SK-N-SH (cell line): ENCODE measurements at regions not wholly inside any gene's neighbourhood (a gene's known extent, or its start where the extent isn't known, plus 50 kb on each side); places are given as distances from the start of the nearest gene placed in this dataset.
"Not testable (repeated sequence)": the region's sequence is repeated elsewhere in the genome, so short reads cannot be mapped to it uniquely, and the experiment has no call there.

Source experiments
- POLR2AphosphoS5 ChIP-seq: IDR thresholded peaks from 2 replicates; pipeline ENCODE4 v1.6.1; 2012; ENCODE audit warnings: low read depth, low read length
- TF ChIP-seq, protein P1 (sequence below): fragments of 150-350 bp; IDR thresholded peaks from 2 replicates; pipeline ENCODE4 v1.6.1; 2017; ENCODE audit warnings: antibody characterized with exemption, low read length, low read depth, borderline replicate concordance
- TF ChIP-seq, protein P2 (sequence below): IDR thresholded peaks from 2 replicates; pipeline ENCODE4 v1.4.0; 2012; ENCODE audit warnings: low read depth, borderline replicate concordance

DNA sequence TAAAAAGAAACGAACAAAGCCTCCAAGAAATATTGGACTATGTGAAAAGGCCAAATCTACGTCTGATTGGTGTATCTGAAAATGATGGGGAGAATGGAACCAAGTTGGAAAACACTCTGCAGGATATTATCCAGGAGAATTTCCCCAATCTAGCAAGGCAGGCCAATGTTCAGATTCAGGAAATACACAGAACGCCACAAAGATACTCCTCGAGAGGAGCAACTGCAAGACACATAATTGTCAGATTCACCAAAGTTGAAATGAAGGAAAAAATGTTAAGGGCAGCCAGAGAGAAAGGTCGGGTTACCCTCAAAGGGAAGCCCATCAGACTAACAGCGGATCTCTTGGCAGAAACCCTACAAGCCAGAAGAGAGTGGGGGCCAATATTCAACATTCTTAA lies 82.2 kb downstream of the SNTN start:
- TF ChIP-seq, protein P1, sequence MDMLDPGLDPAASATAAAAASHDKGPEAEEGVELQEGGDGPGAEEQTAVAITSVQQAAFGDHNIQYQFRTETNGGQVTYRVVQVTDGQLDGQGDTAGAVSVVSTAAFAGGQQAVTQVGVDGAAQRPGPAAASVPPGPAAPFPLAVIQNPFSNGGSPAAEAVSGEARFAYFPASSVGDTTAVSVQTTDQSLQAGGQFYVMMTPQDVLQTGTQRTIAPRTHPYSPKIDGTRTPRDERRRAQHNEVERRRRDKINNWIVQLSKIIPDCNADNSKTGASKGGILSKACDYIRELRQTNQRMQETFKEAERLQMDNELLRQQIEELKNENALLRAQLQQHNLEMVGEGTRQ: not testable (repeated sequence)
- TF ChIP-seq POLR2AphosphoS5: not testable (repeated sequence)
- TF ChIP-seq, protein P2, sequence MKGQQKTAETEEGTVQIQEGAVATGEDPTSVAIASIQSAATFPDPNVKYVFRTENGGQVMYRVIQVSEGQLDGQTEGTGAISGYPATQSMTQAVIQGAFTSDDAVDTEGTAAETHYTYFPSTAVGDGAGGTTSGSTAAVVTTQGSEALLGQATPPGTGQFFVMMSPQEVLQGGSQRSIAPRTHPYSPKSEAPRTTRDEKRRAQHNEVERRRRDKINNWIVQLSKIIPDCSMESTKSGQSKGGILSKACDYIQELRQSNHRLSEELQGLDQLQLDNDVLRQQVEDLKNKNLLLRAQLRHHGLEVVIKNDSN: not testable (repeated sequence)
